PC-3 (cell line): ENCODE measurements at regions not wholly inside any gene's neighbourhood (a gene's known extent, or its start where the extent isn't known, plus 50 kb on each side); places are given as distances from the start of the nearest gene placed in this dataset.

Source experiments
- EZH2 ChIP-seq: fragments of 300-600 bp; sonication (generic); IDR thresholded peaks from one replicate; pipeline ENCODE4 v1.6.1; 2017; ENCODE audit warnings: antibody characterized with exemption, mild to moderate bottlenecking, low read length; ENCODE audit not compliant: unreplicated experiment
- TF ChIP-seq, protein P1 (sequence below): fragments of 300-600 bp; sonication (generic); conservative IDR thresholded peaks from 2 replicates; pipeline ENCODE4 v1.5.1; 2017; ENCODE audit warnings: antibody characterized with exemption, low read depth, mild to moderate bottlenecking, low read length

DNA sequence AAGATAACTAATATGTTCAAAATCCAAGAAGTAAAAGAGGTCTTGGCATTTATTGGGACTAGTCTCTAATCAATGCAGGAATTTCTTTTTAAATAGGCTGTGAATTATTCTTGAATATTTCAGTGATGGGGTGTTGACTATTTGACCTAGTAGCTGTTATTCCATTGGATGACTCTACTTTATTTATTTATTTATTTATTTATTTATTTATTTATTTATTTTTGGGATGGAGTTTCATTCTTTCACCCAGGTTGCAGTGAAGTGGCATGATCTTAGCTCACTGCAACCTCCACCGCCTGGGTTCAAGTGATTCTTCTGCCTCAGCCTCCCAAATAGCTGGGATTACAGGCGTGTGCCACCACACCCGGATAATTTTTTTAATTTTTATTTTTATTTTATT lies 1227.8 kb downstream of the ZPLD1 start:
- no peak for TF ChIP-seq EZH2
- TF ChIP-seq, protein P1, sequence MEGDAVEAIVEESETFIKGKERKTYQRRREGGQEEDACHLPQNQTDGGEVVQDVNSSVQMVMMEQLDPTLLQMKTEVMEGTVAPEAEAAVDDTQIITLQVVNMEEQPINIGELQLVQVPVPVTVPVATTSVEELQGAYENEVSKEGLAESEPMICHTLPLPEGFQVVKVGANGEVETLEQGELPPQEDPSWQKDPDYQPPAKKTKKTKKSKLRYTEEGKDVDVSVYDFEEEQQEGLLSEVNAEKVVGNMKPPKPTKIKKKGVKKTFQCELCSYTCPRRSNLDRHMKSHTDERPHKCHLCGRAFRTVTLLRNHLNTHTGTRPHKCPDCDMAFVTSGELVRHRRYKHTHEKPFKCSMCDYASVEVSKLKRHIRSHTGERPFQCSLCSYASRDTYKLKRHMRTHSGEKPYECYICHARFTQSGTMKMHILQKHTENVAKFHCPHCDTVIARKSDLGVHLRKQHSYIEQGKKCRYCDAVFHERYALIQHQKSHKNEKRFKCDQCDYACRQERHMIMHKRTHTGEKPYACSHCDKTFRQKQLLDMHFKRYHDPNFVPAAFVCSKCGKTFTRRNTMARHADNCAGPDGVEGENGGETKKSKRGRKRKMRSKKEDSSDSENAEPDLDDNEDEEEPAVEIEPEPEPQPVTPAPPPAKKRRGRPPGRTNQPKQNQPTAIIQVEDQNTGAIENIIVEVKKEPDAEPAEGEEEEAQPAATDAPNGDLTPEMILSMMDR, result no peak
